HG02938 (cell line): ENCODE measurements at regions not wholly inside any gene's neighbourhood (a gene's known extent, or its start where the extent isn't known, plus 50 kb on each side); places are given as distances from the start of the nearest gene placed in this dataset.

ENCODE experiments used
- ATAC-seq: cut with Tn5 transposase; IDR thresholded peaks from one replicate; pipeline ENCODE4 v1.9.1; 2021; ENCODE audit warnings: mild to moderate bottlenecking, moderate library complexity; ENCODE audit not compliant: unreplicated experiment

DNA sequence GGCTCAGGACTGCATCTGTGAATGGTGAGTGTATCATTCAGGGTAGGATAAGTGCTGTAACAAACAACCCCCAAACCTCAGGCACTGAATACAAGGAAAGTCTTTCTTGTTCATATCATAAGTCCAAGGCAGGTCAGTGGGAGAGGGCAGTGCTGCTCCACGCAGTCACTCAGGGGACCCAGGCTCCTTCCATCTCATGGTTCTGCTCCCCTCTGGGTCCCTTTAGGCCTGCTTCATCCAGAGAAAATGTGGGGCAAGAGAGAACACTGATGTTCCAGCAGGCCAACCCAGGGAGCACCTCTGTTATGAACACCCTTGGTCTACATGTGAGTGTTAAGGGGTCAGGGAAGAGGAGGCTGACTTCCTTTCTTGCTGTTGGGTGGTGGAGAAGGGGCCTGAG lies 187.8 kb downstream of the CHST1 start:
- no peak for ATAC-seq

DNA sequence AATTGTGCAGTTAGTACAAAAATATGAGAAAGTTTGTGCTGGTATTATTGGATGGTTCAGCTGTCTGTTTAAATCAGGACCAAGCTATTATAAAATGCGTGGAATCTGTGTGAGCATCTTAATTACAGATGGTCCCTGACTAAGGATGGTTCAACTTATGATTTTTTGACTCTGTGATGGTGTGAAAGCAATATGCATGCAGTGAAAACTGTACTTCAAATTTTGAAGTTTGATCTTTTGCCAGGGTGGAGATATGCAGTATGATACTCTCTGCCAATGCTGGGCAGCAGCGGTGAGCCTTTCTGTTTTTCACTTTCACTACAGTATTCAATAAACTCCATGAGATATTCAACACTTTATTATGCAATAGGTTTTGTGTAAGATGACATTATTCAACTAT lies 189.3 kb downstream of the CHST1 start:
- no peak for ATAC-seq

DNA sequence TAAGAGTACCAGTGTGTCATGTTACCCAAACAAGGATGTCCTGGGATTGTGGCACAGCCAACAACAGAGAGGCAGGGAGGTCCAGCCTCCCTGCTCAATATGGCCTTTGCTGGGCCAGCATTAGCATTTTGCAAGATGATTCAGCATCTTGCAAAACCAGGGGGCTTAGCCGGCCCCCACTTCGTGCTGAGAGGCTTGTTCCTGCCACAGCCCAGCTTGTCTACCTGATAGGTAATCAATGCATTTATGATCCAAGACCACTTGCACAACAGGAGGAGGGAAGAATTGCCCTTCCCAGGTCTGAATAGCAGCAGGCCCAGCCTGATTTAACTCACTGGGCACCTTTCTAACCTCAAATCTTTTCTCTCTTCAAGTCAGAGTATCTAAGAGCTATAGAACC lies 189.0 kb upstream of the SYT13 start:
- no peak for ATAC-seq

DNA sequence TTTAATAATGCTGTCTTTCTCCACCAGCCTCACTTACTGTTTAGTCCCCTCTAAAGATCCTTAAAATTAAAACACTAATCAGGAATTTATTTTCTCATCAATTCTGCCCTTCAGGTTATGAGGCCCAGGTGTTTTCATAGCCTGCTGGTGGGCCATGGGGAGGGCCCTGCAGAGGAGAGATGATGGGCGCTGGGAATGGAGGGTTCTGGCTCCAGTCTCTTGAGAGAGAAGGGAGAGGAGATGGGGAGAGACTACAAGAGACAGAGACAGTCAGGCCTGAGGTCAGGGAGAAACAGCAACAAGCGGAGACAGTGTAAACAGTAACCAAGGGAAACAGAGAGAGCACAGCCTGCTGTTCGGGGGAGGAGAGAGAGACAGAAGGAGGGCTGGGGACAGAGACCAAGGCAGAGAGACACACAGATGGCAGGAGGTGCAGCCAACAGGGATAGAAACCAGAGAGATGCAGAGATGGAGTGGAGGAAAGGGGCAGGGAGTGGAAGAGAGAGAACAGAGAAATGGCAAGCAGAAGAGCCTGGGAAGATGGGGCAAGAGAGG lies 187.3 kb upstream of the SYT13 start:
- ATAC-seq, result no peak

DNA sequence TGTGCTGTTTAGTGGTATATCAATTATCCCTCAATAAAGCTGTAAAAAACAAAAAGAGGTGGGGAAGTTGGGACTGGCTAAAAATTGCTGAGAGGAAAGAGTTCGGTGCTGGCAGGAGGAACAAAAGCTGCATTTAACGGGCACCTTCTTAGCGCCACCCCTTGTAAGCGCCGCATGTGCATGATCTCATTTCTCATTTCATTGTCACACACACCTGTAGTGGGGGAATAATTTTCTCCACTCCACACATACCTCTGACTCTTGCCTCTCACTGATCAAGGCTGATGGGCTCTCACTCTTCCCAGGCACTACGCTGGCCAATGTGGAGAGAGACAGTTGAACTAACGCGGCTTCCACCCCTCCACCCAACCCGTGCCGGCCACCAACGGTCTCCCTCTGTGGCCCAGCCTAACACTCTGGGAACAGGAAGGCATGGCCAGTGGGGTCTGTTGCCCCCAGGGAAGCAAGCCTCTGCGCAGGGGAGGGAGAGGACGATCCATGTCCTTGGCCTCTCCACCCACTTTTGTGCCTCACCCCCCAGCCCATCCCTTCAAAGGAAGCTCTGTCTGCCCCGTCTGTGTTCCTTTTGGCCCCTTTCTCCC lies 186.7 kb upstream of the SYT13 start:
- ATAC-seq, result no peak

DNA sequence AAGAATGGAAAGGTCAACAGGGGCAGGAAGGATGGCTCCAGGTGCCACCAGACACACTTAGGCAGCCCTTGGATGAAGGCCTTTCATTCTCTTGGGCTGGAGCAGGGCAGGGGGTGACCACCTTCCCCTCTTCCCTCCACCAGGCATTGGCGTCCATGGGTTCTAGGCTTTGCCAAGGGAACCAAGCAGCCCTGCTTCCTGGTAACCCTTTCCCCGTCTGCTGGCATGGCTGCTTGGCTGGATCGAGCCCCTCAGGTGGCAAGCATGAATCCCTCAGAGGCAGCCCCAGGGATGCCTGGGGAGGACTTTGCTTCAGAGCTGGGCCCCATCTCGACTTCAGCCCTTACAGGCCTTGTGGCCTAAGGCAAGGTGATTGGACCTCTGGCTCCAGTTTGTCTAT lies 185.1 kb upstream of the SYT13 start:
- no peak for ATAC-seq

DNA sequence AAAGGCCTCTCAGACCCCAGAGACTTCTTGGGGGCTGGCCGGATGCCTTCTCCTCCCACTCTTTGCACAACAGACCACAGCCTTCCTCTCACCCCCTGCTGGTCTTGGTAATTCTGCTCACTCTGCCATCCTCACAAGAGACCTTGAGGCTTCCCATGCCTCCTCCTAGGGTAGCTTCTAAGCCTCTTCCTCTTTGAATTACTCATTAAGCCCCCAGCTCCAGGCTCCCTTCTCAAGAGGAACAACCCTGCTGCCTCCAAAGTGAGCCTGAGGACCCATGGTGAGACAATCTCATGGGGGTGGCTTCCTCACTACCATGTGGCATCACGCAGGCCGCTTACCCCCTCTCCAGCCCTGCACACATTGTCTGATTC lies 184.6 kb upstream of the SYT13 start:
- ATAC-seq, result no peak

DNA sequence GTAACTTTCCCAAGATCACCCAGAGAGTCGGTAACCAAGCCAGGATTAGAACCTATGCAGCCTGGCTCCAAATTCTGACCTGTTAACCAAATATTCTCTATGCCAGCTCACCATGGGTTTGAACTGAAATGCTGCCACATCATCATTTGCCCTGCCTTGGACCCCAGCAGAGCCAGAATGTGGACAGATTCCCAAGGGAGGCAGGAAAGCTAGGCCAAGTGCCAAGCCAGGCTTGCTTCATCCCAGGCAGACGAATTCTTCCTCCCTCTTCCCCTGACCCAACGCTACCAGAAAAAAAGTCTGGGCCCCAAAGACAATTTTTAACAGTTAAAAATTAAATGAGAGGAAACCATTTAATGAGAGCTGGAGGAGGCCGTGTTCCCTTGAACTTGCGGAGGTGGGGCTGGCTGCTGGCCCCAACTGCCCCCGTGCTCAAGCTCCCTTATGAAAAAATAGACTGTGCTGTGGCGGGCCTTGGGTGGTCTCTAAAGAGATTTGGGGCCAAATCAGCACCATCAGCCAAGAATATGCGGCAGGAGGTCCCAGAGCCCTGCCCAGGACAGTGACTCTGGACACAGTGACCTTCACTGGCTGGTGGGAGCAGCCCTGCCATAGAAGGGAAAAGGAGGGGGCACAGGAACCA lies 184.1 kb upstream of the SYT13 start:
- ATAC-seq, result no peak

DNA sequence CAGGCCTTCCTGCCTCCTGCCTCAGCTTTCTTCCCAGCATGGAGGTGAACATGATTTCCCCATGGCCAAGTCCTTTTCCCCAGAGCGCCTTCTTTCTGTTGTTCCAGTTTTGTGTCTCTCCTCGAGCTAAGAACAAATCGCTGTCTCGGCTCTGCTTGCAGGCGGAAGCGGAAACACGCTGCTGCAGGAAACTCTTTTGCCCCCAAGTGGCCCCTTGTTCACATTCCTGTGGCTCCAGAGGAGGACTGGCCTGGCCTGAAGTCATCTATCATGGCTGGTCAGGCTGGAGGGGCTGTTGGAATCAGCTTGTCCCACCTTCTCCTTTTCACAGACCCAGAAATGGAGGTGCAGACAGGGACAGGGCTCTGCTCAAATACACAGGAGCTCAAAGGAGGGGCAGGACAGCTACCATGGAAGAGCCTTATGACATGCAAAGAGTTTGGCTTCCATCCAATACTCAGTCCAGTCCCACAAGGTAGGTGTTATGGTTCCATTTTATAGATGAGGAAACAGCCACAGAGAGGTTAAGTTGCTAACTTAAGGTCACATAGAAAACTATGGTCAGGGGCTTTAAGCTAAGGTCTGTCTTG lies 182.2 kb upstream of the SYT13 start:
- no peak for ATAC-seq

DNA sequence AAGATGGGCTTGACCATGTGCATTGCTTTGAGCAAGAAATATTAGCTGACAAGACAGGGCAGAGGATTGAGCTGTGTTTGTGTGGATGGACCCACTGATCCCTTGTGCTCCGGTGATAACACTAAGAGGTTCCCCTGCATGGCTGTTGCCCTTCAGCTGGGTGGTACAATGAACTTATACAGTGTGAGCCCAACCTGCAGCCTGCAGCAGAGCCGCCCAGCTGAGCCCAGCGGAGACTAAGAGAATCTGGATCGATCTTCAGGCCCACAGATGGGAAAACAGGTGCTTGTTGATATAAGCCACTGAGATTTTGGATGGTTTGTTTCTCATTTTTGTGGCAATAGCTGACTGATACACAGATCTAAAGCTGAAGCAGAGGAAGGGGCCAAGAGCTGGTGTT lies 177.4 kb upstream of the SYT13 start:
- ATAC-seq, result no peak

DNA sequence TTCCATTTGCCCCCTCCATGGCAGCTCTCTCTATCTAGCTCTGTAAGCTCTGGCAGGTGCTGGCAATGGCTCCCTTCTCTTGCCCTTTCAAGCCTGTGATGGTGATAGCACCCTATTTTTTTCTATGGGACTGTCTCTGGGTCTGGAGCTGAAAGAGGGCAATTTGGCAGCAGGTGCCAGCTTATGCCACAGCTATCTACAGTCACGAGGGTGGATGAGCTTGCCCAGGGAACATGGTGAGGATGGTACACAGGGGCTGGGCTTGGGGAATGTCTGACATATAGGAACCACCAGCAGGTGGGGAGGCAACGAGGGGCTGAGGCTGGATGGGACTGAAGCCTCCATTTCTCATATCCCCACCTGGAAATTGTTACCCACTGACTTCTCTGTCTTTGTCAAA lies 175.4 kb upstream of the SYT13 start:
- no peak for ATAC-seq

DNA sequence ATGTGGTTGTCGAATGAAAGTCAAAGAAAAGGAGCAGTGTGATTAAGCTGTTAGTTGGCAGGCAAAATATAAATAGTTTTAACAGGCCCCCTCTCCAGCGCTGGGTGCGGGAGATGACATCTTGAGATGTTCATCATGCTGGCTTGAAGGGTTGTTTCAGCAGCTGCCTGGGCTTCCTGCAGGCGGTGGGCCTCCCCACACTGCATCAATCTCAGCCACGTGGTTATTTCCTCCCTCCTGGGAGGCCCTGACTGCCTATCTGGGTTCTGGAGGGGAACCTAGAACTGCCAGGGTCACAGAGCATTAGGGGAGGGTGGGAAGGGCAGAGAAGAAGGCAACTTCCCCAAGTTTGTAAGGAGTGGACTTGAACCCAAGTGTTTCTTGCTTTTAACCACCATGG lies 173.3 kb upstream of the SYT13 start:
- no peak for ATAC-seq

DNA sequence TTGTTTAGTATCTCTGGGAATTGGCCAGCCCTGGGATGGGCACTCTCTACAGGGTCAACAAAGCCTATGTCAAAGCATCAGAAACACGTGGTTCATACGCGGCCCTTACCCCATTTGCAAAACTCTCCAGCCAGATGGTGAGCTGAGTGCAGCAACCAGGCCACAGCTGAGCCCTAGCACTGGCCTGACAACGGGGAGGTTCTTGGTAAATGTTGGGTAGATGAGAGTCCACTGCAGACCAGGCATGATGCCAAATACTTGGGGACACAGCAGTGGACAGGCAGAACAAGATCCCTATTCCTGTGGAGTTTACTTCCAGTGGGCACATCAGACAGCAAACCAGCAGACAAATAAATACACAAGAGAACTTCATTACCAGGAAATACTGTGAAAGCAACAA lies 172.1 kb upstream of the SYT13 start:
- no peak for ATAC-seq

DNA sequence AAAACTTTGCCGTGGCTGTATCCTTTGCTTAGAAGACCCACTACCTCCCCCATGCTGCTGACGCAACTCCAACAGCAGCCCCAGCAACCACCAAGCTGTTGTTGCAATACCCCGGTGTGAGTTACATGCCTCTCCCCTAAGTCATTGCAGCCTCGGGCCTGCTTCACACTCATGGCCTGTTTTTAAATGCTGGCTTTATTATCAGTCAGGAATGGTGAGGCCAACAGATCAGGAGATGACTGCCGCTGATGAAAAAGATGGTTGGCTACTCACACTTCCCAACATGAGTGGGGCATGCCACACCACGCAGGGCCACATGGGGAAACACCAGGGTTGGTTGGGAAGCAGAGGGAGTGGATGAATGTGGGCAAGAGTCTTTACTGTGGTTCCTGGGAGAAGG lies 171.5 kb upstream of the SYT13 start:
- ATAC-seq, result no peak

DNA sequence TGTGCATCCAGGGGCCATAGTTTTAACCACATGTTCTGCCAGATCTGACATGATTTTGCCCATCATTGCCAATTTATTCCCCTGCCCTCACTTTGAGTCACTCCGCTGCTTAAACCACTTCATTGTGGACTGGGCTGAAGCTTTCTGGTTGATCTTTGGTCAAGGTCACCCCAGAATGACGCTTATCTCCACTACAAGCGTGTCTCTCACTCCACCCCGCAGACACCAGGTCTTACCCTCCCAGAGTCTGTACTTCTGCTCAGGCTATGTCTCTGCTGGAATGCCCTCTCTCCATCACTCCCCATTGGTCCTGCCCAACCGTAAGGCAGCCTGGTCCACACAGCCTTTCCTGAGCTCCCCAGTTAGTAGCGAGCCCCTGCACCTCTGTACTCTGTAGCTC lies 170.5 kb upstream of the SYT13 start:
- no peak for ATAC-seq

DNA sequence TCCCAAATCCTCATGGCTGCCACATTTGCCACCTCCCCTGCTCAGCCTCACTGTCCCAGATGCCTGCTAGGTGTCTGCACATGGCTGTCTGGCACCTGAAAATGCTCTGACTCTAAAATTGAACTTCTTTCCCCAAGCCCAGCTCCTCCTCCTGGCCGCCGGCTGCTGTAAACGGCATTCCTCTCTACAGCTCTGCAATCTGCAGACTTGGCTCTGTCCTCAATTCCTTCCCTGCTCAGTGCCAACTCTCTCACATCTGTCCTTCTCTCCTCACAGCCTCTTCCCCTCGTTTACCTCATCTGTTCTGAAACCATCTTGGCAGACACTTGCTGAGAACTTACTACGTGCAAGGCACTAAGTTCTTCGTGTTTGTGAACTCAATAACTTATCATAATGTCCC lies 169.4 kb upstream of the SYT13 start:
- no peak for ATAC-seq

DNA sequence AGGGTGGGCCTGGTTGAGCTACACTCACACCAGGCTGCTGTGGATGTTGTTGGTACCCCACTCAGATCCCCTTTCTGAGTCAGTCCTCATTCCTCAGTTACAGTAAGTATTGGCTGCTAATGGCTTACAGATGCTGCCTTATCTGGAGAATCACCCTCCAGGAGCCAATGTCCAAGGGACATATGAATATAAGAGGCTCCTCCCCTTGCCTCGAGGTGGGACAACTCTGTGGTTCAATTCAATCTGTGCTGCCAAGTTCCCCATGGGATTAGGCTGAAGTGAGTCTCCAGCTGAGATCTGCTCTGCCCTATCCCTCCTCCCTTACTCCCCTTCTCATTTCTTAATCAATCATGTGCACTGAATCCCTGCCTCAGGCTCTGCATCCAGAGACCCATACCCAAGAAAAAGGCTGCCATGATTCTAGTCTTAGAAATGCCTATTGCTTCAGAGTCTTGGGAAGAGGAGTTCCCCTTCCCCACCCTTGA lies 168.8 kb upstream of the SYT13 start:
- no peak for ATAC-seq

DNA sequence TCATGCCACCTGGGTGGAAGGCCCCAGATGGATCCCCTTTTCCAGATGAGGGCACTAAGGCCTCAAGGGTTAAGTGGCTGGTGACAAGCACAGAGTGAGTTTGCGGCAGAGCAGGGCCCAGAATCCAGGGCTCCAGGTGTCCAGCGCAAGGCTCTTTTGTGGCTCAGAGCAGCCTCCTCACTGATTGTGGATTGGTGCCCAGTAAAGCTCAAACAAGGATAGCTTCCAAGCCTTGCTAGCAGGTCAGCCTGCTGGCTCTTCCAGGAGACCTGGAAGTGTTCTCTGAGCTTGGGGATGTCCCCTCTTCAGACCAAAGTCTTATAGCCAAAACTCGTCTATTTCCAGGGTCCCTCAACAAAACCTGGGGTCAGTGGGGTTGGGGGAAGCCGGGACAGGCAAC lies 167.6 kb upstream of the SYT13 start:
- ATAC-seq, result no peak

DNA sequence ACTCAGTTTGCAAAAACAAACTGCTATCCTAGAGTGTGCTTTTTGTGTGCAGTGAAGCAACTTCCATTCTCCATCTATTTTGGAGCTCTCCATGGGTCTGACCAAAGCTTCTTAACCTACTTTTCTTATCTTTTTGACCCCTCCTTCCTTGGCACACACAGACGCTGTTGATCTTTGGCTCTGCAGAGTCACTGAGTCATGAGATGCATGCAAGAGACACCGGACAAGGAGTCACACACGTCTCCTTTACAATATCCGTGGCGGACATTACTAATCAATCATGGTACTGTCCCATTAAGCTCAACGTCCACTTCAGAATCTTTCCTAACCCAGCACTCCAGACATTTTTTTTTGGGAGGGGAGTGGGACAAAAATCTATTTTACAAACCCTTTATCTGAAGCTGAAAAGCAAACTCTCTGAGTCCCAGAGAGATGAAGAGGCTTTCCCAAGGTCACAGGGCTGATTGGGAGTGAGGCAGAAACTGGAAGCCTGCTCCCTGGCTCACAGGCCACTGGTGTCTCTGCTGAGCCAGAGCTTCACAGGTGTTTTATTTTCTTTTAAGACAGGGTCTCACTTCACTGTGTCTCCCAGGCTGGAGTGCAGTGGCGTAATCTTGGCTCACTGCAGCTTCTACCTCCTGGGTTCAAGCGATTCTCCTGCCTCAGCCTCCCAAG lies 165.8 kb upstream of the SYT13 start:
- no peak for ATAC-seq

DNA sequence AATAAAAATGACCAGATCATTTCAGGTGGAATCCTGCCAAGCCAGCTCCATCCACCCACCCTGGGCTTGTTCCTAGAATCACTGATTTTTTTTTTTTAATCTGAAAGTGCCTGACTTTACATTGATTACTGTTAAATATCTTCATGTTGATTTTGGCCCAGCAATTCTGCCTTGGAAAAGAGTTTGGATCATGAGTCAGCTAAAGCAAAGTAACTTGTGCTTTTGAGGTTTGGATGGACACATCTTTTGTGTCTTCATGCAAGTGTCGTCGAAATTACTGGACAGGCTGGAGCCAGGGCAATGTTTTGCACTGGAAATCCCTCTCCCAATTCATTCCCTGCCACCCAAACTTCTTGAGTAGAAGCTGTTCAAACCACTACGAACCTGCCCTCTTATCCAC lies 164.0 kb upstream of the SYT13 start:
- no peak for ATAC-seq

DNA sequence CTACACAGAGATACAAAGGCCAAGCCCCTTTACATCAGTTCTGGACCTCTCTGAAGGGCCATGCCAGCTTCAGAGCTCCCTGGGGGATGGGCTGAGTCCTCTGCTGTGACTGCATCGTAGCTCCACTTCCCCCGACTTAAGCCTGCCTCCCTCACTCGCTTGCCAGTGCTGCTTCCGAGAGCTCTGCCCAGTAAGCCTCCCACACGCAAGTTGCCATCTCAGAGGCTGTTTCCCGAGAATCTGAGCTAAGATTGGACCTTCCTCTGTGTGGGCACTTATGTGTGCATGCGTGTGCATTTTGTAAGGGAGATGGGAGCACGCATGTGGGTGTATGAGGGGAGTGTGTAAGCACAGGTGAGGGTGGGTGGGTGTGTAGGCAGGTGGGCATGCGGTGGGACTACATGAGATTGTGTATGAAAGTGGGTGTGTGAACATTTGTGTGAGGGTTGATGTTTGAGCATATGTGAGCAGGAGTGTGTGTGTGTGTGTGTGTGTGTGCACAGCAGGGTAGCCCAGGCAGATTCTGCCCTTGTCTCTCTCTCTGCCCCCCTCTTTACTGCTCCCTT lies 163.0 kb upstream of the SYT13 start:
- no peak for ATAC-seq

DNA sequence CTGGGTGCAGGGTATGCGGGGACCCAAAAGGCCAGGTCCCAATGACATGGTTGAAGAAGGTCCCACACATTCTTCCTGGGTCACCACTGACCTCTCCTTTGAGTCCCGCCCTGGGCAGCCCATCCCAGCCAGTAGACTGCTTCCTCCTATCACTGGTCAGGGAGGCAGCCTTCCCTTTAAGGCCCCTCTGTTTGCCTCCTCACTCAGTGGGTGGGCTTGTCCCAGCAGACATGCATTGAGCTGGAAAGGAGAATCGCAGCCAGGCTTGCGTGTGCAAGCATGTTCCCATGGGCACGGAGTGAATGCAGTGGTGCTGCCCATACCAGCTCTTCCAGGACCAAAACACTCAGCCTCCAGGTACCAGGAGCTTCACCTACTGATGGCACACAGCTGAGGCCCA lies 162.4 kb upstream of the SYT13 start:
- ATAC-seq, result no peak
